PC-9 (cell line): ENCODE measurements at regions not wholly inside any gene's neighbourhood (a gene's known extent, or its start where the extent isn't known, plus 50 kb on each side); places are given as distances from the start of the nearest gene placed in this dataset.

Experiments used
- EZH2 ChIP-seq: fragments of 200-600 bp; sonication (generic); IDR thresholded peaks from 2 replicates; pipeline ENCODE4 v1.8.0; 2017; ENCODE audit warnings: antibody characterized with exemption, low read depth
- TF ChIP-seq, protein P1 (sequence below): fragments of 200-600 bp; sonication (generic); conservative IDR thresholded peaks from 2 replicates; pipeline ENCODE4 v1.6.1; 2017; ENCODE audit warnings: mixed run types, antibody characterized with exemption, mild to moderate bottlenecking, moderate library complexity

DNA sequence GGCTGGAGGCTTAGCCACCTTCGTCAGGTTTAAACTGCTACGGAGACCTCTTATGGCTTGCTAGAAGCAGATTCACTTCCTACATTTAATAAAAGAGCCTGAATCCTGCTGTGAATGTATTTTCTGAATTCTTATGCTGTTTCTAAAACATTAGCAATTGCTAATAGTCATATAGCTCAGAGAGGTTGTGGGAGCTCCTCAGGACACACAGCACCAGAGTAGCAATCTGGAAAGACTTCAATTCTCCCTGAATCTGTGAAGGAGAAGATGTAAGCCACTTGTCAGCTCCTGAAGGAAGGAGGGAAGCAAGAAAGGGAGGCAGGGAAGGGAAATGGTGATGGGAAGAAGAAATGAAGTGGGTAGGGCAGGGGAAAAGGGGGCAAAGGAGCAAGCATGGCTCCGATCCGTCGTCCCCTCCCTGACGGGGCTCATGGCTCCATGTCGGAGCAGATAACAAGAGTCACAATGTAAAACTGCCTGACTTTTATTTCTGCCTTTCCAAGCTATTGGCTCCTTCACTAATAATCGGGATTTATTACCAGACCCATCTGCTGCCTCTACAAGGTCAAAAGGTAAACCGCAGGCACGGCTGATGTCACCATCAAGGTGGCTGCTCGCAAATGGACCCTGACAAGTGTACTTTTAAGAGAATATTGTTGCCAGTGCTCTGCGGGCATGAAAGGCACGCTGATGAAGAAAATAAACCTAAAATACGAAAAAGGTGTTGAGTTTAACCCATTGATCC, 656.0 kb upstream of the SALL3 start:
- TF ChIP-seq, protein P1, sequence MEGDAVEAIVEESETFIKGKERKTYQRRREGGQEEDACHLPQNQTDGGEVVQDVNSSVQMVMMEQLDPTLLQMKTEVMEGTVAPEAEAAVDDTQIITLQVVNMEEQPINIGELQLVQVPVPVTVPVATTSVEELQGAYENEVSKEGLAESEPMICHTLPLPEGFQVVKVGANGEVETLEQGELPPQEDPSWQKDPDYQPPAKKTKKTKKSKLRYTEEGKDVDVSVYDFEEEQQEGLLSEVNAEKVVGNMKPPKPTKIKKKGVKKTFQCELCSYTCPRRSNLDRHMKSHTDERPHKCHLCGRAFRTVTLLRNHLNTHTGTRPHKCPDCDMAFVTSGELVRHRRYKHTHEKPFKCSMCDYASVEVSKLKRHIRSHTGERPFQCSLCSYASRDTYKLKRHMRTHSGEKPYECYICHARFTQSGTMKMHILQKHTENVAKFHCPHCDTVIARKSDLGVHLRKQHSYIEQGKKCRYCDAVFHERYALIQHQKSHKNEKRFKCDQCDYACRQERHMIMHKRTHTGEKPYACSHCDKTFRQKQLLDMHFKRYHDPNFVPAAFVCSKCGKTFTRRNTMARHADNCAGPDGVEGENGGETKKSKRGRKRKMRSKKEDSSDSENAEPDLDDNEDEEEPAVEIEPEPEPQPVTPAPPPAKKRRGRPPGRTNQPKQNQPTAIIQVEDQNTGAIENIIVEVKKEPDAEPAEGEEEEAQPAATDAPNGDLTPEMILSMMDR, result no peak
- TF ChIP-seq EZH2, result no peak
